H1 (cell line): ENCODE measurements at regions not wholly inside any gene's neighbourhood (a gene's known extent, or its start where the extent isn't known, plus 50 kb on each side); places are given as distances from the start of the nearest gene placed in this dataset.

Experiments used
- CTCF ChIA-PET: fragments of 300-600 bp; sonication (Branson Sonifier 250); formaldehyde crosslinking; loops from one replicate; lab custom pipeline; 2021; ENCODE audit not compliant: partially characterized antibody; lab: Charles Lee
- POLR2A ChIA-PET: fragments of 300-600 bp; sonication (Branson Sonifier 250); formaldehyde crosslinking; loops from one replicate; lab custom pipeline; 2021; ENCODE audit warnings: inconsistent platforms; ENCODE audit not compliant: partially characterized antibody; lab: Charles Lee
- DNase-seq, 2 experiments: peaks; one replicate each; pipeline versions ENCODE4 v3.0.0 to v3.0.0-alpha.2; 2010 to 2022; ENCODE audit warnings: low spot score in 2 of 2, low read depth in 1 of 2, mixed read lengths in 1 of 2
- FAIRE-seq: peaks from 2 replicates; lab custom pipeline; 2011; peaks lifted over from hg19 to GRCh38; lab: Jason Lieb, UNC
- H2AFZ ChIP-seq: 2 replicates; pipeline ENCODE4 v1.8.1; 2012; ENCODE audit warnings: low read length, inconsistent platforms
- H2AK5ac ChIP-seq: 2 replicates; pipeline ENCODE4 v1.6.1; 2013; ENCODE audit warnings: low read depth, low read length
- H2BK120ac ChIP-seq: replicated peaks from 2 replicates; pipeline ENCODE3; 2013; ENCODE audit warnings: low read depth, low read length, inconsistent platforms
- H2BK12ac ChIP-seq: 2 replicates; pipeline ENCODE4 v1.6.1; 2013; ENCODE audit warnings: low read depth, low read length
- H2BK15ac ChIP-seq: 2 replicates; pipeline ENCODE4 v1.6.1; 2013; ENCODE audit warnings: low read length
- H2BK20ac ChIP-seq: 2 replicates; pipeline ENCODE4 v1.6.1; 2013; ENCODE audit warnings: low read length
- H2BK5ac ChIP-seq: 2 replicates; pipeline ENCODE4 v1.6.1; 2013; ENCODE audit warnings: low read depth, low read length
- H3K14ac ChIP-seq: 2 replicates; pipeline ENCODE4 v1.6.1; 2013; ENCODE audit warnings: inconsistent platforms; ENCODE audit not compliant: insufficient read length
- H3K18ac ChIP-seq: 2 replicates; pipeline ENCODE4 v1.6.1; 2013; ENCODE audit warnings: low read length; ENCODE audit errors: extremely low read depth
- H3K23ac ChIP-seq: 2 replicates; pipeline ENCODE4 v1.6.1; 2013; ENCODE audit warnings: inconsistent platforms; ENCODE audit not compliant: insufficient read length
- H3K23me2 ChIP-seq: 2 replicates; pipeline ENCODE4 v1.6.1; 2013; ENCODE audit warnings: low read depth, low read length
- H3K27ac ChIP-seq: 2 replicates; pipeline ENCODE4 v1.6.1; 2011; ENCODE audit warnings: low read depth, low read length, inconsistent platforms
- H3K27me3 ChIP-seq, 4 experiments: replicated peaks in 1 of 4; 1 replicate in 1 of 4; 2 replicates in 3 of 4; pipeline versions ENCODE4 v1.6.1 to v1.8.1; 2011 to 2013; ENCODE audit warnings: low read length in 3 of 4, mild to moderate bottlenecking in 3 of 4, inconsistent platforms in 2 of 4, mixed read lengths in 2 of 4, moderate library complexity in 1 of 4; ENCODE audit not compliant: control insufficient read depth in 3 of 4, insufficient read depth in 3 of 4; ENCODE audit errors: extremely low read depth in 1 of 4
- H3K36me3 ChIP-seq, 4 experiments: 2 replicates each; pipeline versions ENCODE4 v1.6.1 to v1.8.1; 2011 to 2013; ENCODE audit warnings: mild to moderate bottlenecking in 4 of 4, low read length in 3 of 4, moderate library complexity in 2 of 4, control low read depth in 1 of 4, inconsistent platforms in 1 of 4; ENCODE audit not compliant: insufficient read depth in 4 of 4, control insufficient read depth in 2 of 4
- H3K4ac ChIP-seq: replicated peaks from 2 replicates; pipeline ENCODE3; 2013; ENCODE audit warnings: low read length, low read depth, mixed read lengths, inconsistent platforms; ENCODE audit not compliant: insufficient read length
- H3K4me1 ChIP-seq, 4 experiments: replicated peaks in 1 of 4; 1 replicate in 1 of 4; 2 replicates in 3 of 4; pipeline versions ENCODE4 v1.6.1 to v1.8.1; 2011 to 2013; ENCODE audit warnings: low read length in 3 of 4, inconsistent platforms in 2 of 4, mixed read lengths in 1 of 4; ENCODE audit not compliant: insufficient read depth in 4 of 4, control insufficient read depth in 3 of 4
- H3K4me2 ChIP-seq, 2 experiments: 2 replicates each; pipeline versions ENCODE4 v1.6.1 to v1.8.1; 2011 to 2013; ENCODE audit warnings: low read depth in 2 of 2, low read length in 2 of 2, control low read depth in 1 of 2, inconsistent platforms in 1 of 2, mild to moderate bottlenecking in 1 of 2; ENCODE audit not compliant: insufficient read depth in 1 of 2
- H3K4me3 ChIP-seq, 4 experiments: fragments of 200-600, 300-600 bp in 1 of 4; sonication (generic), shearing (Covaris generic), sonication (Bioruptor Twin) in 1 of 4; 2 replicates each; pipeline versions ENCODE4 v1.5.1 to v1.8.1; 2011 to 2016; ENCODE audit warnings: low read length in 4 of 4, low read depth in 3 of 4, control low read depth in 2 of 4, inconsistent platforms in 2 of 4, mild to moderate bottlenecking in 2 of 4, mixed read lengths in 1 of 4, moderate library complexity in 1 of 4; ENCODE audit not compliant: insufficient read depth in 2 of 4; ENCODE audit errors: extremely low read depth in 1 of 4
- H3K56ac ChIP-seq: replicated peaks from 2 replicates; pipeline ENCODE3; 2013; ENCODE audit warnings: low read depth, mild to moderate bottlenecking, mixed read lengths, low read length, inconsistent platforms; ENCODE audit not compliant: insufficient read length
- H3K79me1 ChIP-seq: 2 replicates; pipeline ENCODE4 v1.6.1; 2013; ENCODE audit warnings: low read depth, low read length, control low read depth
- H3K79me2 ChIP-seq, 2 experiments: 2 replicates each; pipeline versions ENCODE4 v1.6.1 to v1.8.1; 2012 to 2013; ENCODE audit warnings: low read length in 2 of 2, mild to moderate bottlenecking in 2 of 2, inconsistent platforms in 1 of 2; ENCODE audit not compliant: insufficient read depth in 2 of 2, control insufficient read depth in 1 of 2
- H3K9ac ChIP-seq, 4 experiments: replicated peaks in 1 of 4; 1 replicate in 1 of 4; 2 replicates in 3 of 4; pipeline versions ENCODE4 v1.6.1 to v1.8.1; 2011 to 2013; ENCODE audit warnings: low read depth in 3 of 4, low read length in 3 of 4, control low read depth in 2 of 4, mild to moderate bottlenecking in 2 of 4, moderate library complexity in 2 of 4, inconsistent platforms in 1 of 4; ENCODE audit errors: extremely low read depth in 1 of 4
- H3K9me3 ChIP-seq, 2 experiments: 2 replicates each; pipeline versions ENCODE4 v1.6.1 to v1.8.1; 2012 to 2013; ENCODE audit warnings: mild to moderate bottlenecking in 2 of 2, moderate library complexity in 2 of 2, control low read depth in 1 of 2, inconsistent platforms in 1 of 2, low read depth in 1 of 2, low read length in 1 of 2, mixed read lengths in 1 of 2; ENCODE audit not compliant: insufficient read depth in 2 of 2
- H4K20me1 ChIP-seq, 2 experiments: replicated peaks in 1 of 2; 2 replicates each; pipeline versions ENCODE3 to v1.8.1; 2011 to 2013; ENCODE audit warnings: inconsistent platforms in 2 of 2, low read length in 2 of 2, mild to moderate bottlenecking in 1 of 2; ENCODE audit not compliant: insufficient read depth in 2 of 2, control insufficient read depth in 1 of 2
- H4K5ac ChIP-seq: 2 replicates; pipeline ENCODE4 v1.6.1; 2013; ENCODE audit warnings: low read length, low read depth, mixed read lengths, inconsistent platforms; ENCODE audit not compliant: insufficient read length
- H4K8ac ChIP-seq: 2 replicates; pipeline ENCODE4 v1.8.0; 2013; ENCODE audit warnings: mild to moderate bottlenecking, moderate library complexity, low read length, inconsistent platforms; ENCODE audit not compliant: insufficient read depth; ENCODE audit errors: extremely low read depth
- H4K91ac ChIP-seq: replicated peaks from 2 replicates; pipeline ENCODE3; 2013; ENCODE audit warnings: low read length, mixed read lengths, inconsistent platforms; ENCODE audit not compliant: insufficient read length
- CEBPB ChIP-seq: IDR thresholded peaks from 2 replicates; pipeline ENCODE4 v1.6.1; 2012; ENCODE audit warnings: low read depth, low read length
- CHD1 ChIP-seq: IDR thresholded peaks from 2 replicates; pipeline ENCODE4 v1.6.1; 2012; ENCODE audit warnings: low read depth, low read length, improper control_type of control experiment
- EZH2 ChIP-seq: fragments of 200-600 bp; sonication (generic); IDR thresholded peaks from 2 replicates; pipeline ENCODE4 v1.7.1; 2012; ENCODE audit warnings: low read depth, mild to moderate bottlenecking, moderate library complexity, low read length, inconsistent platforms; ENCODE audit not compliant: severe bottlenecking
- GABPA ChIP-seq: IDR thresholded peaks from 2 replicates; pipeline ENCODE4 v1.6.1; 2011; ENCODE audit warnings: mild to moderate bottlenecking, low read length, moderate library complexity, borderline replicate concordance; ENCODE audit not compliant: insufficient read depth
- KDM4A ChIP-seq: IDR thresholded peaks from one replicate; pipeline ENCODE4 v1.7.1; 2012; ENCODE audit warnings: low read depth, mild to moderate bottlenecking, moderate library complexity, low read length, inconsistent platforms; ENCODE audit not compliant: severe bottlenecking
- NRF1 ChIP-seq: IDR thresholded peaks from 2 replicates; pipeline ENCODE4 v1.6.1; 2011; ENCODE audit warnings: mild to moderate bottlenecking, low read depth, low read length, improper control_type of control experiment
- PHF8 ChIP-seq: fragments of 200-600 bp; sonication (generic); conservative IDR thresholded peaks from 2 replicates; pipeline ENCODE4 v1.7.1; 2012; ENCODE audit warnings: low read depth, mild to moderate bottlenecking, inconsistent platforms, low read length, moderate library complexity
- POU5F1 ChIP-seq: IDR thresholded peaks from 2 replicates; pipeline ENCODE4 v1.6.1; 2011; ENCODE audit warnings: low read depth, mild to moderate bottlenecking, low read length, moderate library complexity
- RAD21 ChIP-seq, 2 experiments: IDR thresholded peaks in 1 of 2; conservative IDR thresholded peaks in 1 of 2; 2 replicates each; pipeline ENCODE4 v1.6.1; 2011; ENCODE audit warnings: low read depth in 2 of 2, low read length in 2 of 2, improper control_type of control experiment in 1 of 2, inconsistent platforms in 1 of 2, mild to moderate bottlenecking in 1 of 2, moderate library complexity in 1 of 2
- SIN3A ChIP-seq, 2 experiments: IDR thresholded peaks in 1 of 2; conservative IDR thresholded peaks in 1 of 2; 2 replicates each; pipeline ENCODE4 v1.6.1; 2011 to 2012; ENCODE audit warnings: low read length in 2 of 2, improper control_type of control experiment in 1 of 2, low read depth in 1 of 2, mild to moderate bottlenecking in 1 of 2
- SP1 ChIP-seq: IDR thresholded peaks from 2 replicates; pipeline ENCODE4 v1.6.1; 2011; ENCODE audit warnings: low read depth, low read length
- ZNF274 ChIP-seq: IDR thresholded peaks from 2 replicates; pipeline ENCODE4 v1.7.0; 2012; ENCODE audit warnings: low read length, borderline replicate concordance; ENCODE audit errors: extremely low read depth
- WGBS, 2 experiments: shearing (Covaris generic) in 1 of 2; methylation state at CpG; one replicate each; pipeline versions ENCODE4 v1.1.6 to v1.1.7; 2013 to 2015; ENCODE audit warnings: low lambda C conversion rate in 2 of 2, mixed read lengths in 2 of 2, inconsistent platforms in 1 of 2, low coverage in 1 of 2, missing lambda C conversion rate in 1 of 2; ENCODE audit not compliant: insufficient replicate concordance in 2 of 2, insufficient coverage in 1 of 2, insufficient read length in 1 of 2; ENCODE audit errors: extremely low coverage in 1 of 2, missing lambda C conversion rate in 1 of 2; 5-methylcytosine and 5-hydroxymethylcytosine counted together

- H3K4me1 ChIP-seq: peaks cover 0 to 9% (median 6%) of the 10 kb centered on the region in 4 experiments; a peak in 5 of 7 replicates
- H3K79me1 ChIP-seq: no peaks in the 10 kb centered on the region
- ChIA-PET POLR2A (no interaction called here), CTCF (no interaction called here)
- no peak overlapping the region for H2BK20ac ChIP-seq
- no peak overlapping the region for H4K8ac ChIP-seq
- H3K4ac ChIP-seq: no peak overlapping the region
- H2BK5ac ChIP-seq: no peak overlapping the region
- no peaks in the 10 kb centered on the region for H3K23me2 ChIP-seq
- H3K27ac ChIP-seq: no peak overlapping the region
- H3K9me3 ChIP-seq: no peaks in the 10 kb centered on the region
- H2BK15ac ChIP-seq: no peak overlapping the region
- H3K56ac ChIP-seq: no peak overlapping the region
- FAIRE-seq: no peak
- no peak for DNase-seq
- no peak overlapping the region for H2AK5ac ChIP-seq
- H4K20me1 ChIP-seq: no peaks in the 10 kb centered on the region
- no peak overlapping the region for H3K18ac ChIP-seq
- no peak overlapping the region for H3K4me3 ChIP-seq
- no peak for TF ChIP-seq POU5F1
- TF ChIP-seq NRF1: no peak
- TF ChIP-seq ZNF274: no peak
- TF ChIP-seq CHD1: no peak
- no peak for TF ChIP-seq EZH2
- TF ChIP-seq RAD21 (IDR thresholded peaks at IDR 0.05 in 1 of 2, conservative IDR thresholded peaks at IDR 0.05 in 1 of 2; ENCODE audit: low read depth in 2 of 2, low read length in 2 of 2): no peak
- no peak for TF ChIP-seq SIN3A (conservative IDR thresholded peaks at IDR 0.05 in 1 of 2, IDR thresholded peaks at IDR 0.05 in 1 of 2; ENCODE audit: low read depth in 1 of 2, low read length in 2 of 2)
- no peak for TF ChIP-seq KDM4A
- no peak for TF ChIP-seq GABPA
- TF ChIP-seq SP1: no peak
- no peak for TF ChIP-seq CEBPB
- TF ChIP-seq PHF8: no peak
- H3K27me3 ChIP-seq: no peaks in the 10 kb centered on the region
- H2AFZ ChIP-seq: no peak overlapping the region
- H3K36me3 ChIP-seq: no peaks in the 10 kb centered on the region
- H2BK120ac ChIP-seq: no peak overlapping the region
- H3K14ac ChIP-seq: no peak overlapping the region
- no peak overlapping the region for H3K9ac ChIP-seq
- no peak overlapping the region for H3K4me2 ChIP-seq
- H3K79me2 ChIP-seq: no peaks in the 10 kb centered on the region
- 88% methylated on average over 1 of the region's 1 CpG; no CpG with 5 or more reads in 1 of the 2 experiments for WGBS, 2 experiments
- H2BK12ac ChIP-seq: no peak overlapping the region
- H4K5ac ChIP-seq: no peak overlapping the region
- H4K91ac ChIP-seq: no peak overlapping the region
- no peak overlapping the region for H3K23ac ChIP-seq
These were observed 265.6 kb downstream of the TUSC1 start for GRCh38 chr9:25412646-25413045.
